ENCODE measurements at regions not wholly inside any gene's neighbourhood (a gene's known extent, or its start where the extent isn't known, plus 50 kb on each side); places are given as distances from the start of the nearest gene placed in this dataset.

- H3K4me3 ChIP-seq (ENCODE audit: low read depth in 1 of 2, low read length in 2 of 2) = no peak overlapping the region
- no peaks in the 10 kb centered on the region for H3K9me3 ChIP-seq (ENCODE audit: control insufficient read depth in 2 of 2, insufficient read depth in 1 of 2, low read depth in 1 of 2, low read length in 1 of 2)
- H3K27me3 ChIP-seq (ENCODE audit: control insufficient read depth in 1 of 2, insufficient read depth in 2 of 2, low read length in 2 of 2) = no peaks in the 10 kb centered on the region
- 84% methylated on average over 5 of the region's 5 CpGs for WGBS, 2 donors
- no peaks in the 10 kb centered on the region for H3K4me1 ChIP-seq (ENCODE audit: control insufficient read depth in 2 of 2, insufficient read depth in 2 of 2, low read length in 1 of 2)
- H3K27ac ChIP-seq (ENCODE audit: low read depth in 2 of 2, low read length in 1 of 2) = no peak overlapping the region
- H3K36me3 ChIP-seq (ENCODE audit: control insufficient read depth in 2 of 2, insufficient read depth in 2 of 2, low read length in 1 of 2) = no peaks in the 10 kb centered on the region
Observed at GRCh38 chr2:217466805-217467204, 536.0 kb downstream of the TNS1 start.

GRCh38 chr2:217466104-217466503 lies 536.7 kb downstream of the TNS1 start:
- Histone ChIP-seq H3K9me3 (ENCODE audit: control insufficient read depth in 2 of 2, insufficient read depth in 1 of 2, low read depth in 1 of 2, low read length in 1 of 2) (no peaks in the 10 kb centered on the region), H3K4me3 (ENCODE audit: low read depth in 1 of 2, low read length in 2 of 2) (no peak overlapping the region), H3K4me1 (ENCODE audit: control insufficient read depth in 2 of 2, insufficient read depth in 2 of 2, low read length in 1 of 2) (no peaks in the 10 kb centered on the region), H3K27me3 (ENCODE audit: control insufficient read depth in 1 of 2, insufficient read depth in 2 of 2, low read length in 2 of 2) (no peaks in the 10 kb centered on the region), H3K27ac (ENCODE audit: low read depth in 2 of 2, low read length in 1 of 2) (no peak overlapping the region), H3K36me3 (ENCODE audit: control insufficient read depth in 2 of 2, insufficient read depth in 2 of 2, low read length in 1 of 2) (no peaks in the 10 kb centered on the region)
- 92 to 94% methylated on average over 4 of the region's 4 CpGs for WGBS, 2 donors

- no peaks in the 10 kb centered on the region for H3K27me3 ChIP-seq (ENCODE audit: control insufficient read depth in 1 of 2, insufficient read depth in 2 of 2, low read length in 2 of 2)
- no peak overlapping the region for H3K27ac ChIP-seq (ENCODE audit: low read depth in 2 of 2, low read length in 1 of 2)
- 69 to 93% methylated on average over 2 of the region's 2 CpGs for WGBS, 2 donors
- H3K4me3 ChIP-seq (ENCODE audit: low read depth in 1 of 2, low read length in 2 of 2) = no peak overlapping the region
- H3K4me1 ChIP-seq (ENCODE audit: control insufficient read depth in 2 of 2, insufficient read depth in 2 of 2, low read length in 1 of 2) = no peaks in the 10 kb centered on the region
- H3K9me3 ChIP-seq (ENCODE audit: control insufficient read depth in 2 of 2, insufficient read depth in 1 of 2, low read depth in 1 of 2, low read length in 1 of 2) = no peaks in the 10 kb centered on the region
- no peaks in the 10 kb centered on the region for H3K36me3 ChIP-seq (ENCODE audit: control insufficient read depth in 2 of 2, insufficient read depth in 2 of 2, low read length in 1 of 2)
Observed at GRCh38 chr2:217465100-217465499, 537.7 kb downstream of the TNS1 start.

- Histone ChIP-seq H3K36me3 (ENCODE audit: control insufficient read depth in 2 of 2, insufficient read depth in 2 of 2, low read length in 1 of 2) (no peaks in the 10 kb centered on the region), H3K27me3 (ENCODE audit: control insufficient read depth in 1 of 2, insufficient read depth in 2 of 2, low read length in 2 of 2) (no peaks in the 10 kb centered on the region), H3K4me1 (ENCODE audit: control insufficient read depth in 2 of 2, insufficient read depth in 2 of 2, low read length in 1 of 2) (no peaks in the 10 kb centered on the region), H3K9me3 (ENCODE audit: control insufficient read depth in 2 of 2, insufficient read depth in 1 of 2, low read depth in 1 of 2, low read length in 1 of 2) (no peaks in the 10 kb centered on the region), H3K27ac (ENCODE audit: low read depth in 2 of 2, low read length in 1 of 2) (no peak overlapping the region), H3K4me3 (ENCODE audit: low read depth in 1 of 2, low read length in 2 of 2) (no peak overlapping the region)
- 94 to 98% methylated on average over 2 of the region's 2 CpGs for WGBS, 2 donors
Observed at GRCh38 chr2:217463402-217464075, 539.3 kb downstream of the TNS1 start.

- no peaks in the 10 kb centered on the region for H3K4me1 ChIP-seq (ENCODE audit: control insufficient read depth in 2 of 2, insufficient read depth in 2 of 2, low read length in 1 of 2)
- no peak overlapping the region for H3K27ac ChIP-seq (ENCODE audit: low read depth in 2 of 2, low read length in 1 of 2)
- 52 to 56% methylated on average over 2 of the region's 2 CpGs for WGBS, 2 donors
- no peaks in the 10 kb centered on the region for H3K27me3 ChIP-seq (ENCODE audit: control insufficient read depth in 1 of 2, insufficient read depth in 2 of 2, low read length in 2 of 2)
- no peaks in the 10 kb centered on the region for H3K9me3 ChIP-seq (ENCODE audit: control insufficient read depth in 2 of 2, insufficient read depth in 1 of 2, low read depth in 1 of 2, low read length in 1 of 2)
- no peaks in the 10 kb centered on the region for H3K36me3 ChIP-seq (ENCODE audit: control insufficient read depth in 2 of 2, insufficient read depth in 2 of 2, low read length in 1 of 2)
- H3K4me3 ChIP-seq (ENCODE audit: low read depth in 1 of 2, low read length in 2 of 2) = no peak overlapping the region
Observed at GRCh38 chr2:217462121-217462520, 540.7 kb downstream of the TNS1 start.

- H3K27me3 ChIP-seq (ENCODE audit: control insufficient read depth in 1 of 2, insufficient read depth in 2 of 2, low read length in 2 of 2) = no peaks in the 10 kb centered on the region
- H3K9me3 ChIP-seq (ENCODE audit: control insufficient read depth in 2 of 2, insufficient read depth in 1 of 2, low read depth in 1 of 2, low read length in 1 of 2) = no peaks in the 10 kb centered on the region
- no peaks in the 10 kb centered on the region for H3K4me1 ChIP-seq (ENCODE audit: control insufficient read depth in 2 of 2, insufficient read depth in 2 of 2, low read length in 1 of 2)
- 66 to 74% methylated on average over 4 of the region's 4 CpGs for WGBS, 2 donors
- H3K36me3 ChIP-seq (ENCODE audit: control insufficient read depth in 2 of 2, insufficient read depth in 2 of 2, low read length in 1 of 2) = no peaks in the 10 kb centered on the region
- no peak overlapping the region for H3K27ac ChIP-seq (ENCODE audit: low read depth in 2 of 2, low read length in 1 of 2)
- H3K4me3 ChIP-seq (ENCODE audit: low read depth in 1 of 2, low read length in 2 of 2) = no peak overlapping the region
Observed at GRCh38 chr2:217461674-217462073, 541.1 kb downstream of the TNS1 start.

- WGBS, 2 donors = 86 to 88% methylated on average over 5 of the region's 5 CpGs
- H3K27ac ChIP-seq (ENCODE audit: low read depth in 2 of 2, low read length in 1 of 2) = no peak overlapping the region
- no peaks in the 10 kb centered on the region for H3K4me1 ChIP-seq (ENCODE audit: control insufficient read depth in 2 of 2, insufficient read depth in 2 of 2, low read length in 1 of 2)
- H3K36me3 ChIP-seq (ENCODE audit: control insufficient read depth in 2 of 2, insufficient read depth in 2 of 2, low read length in 1 of 2) = no peaks in the 10 kb centered on the region
- H3K27me3 ChIP-seq (ENCODE audit: control insufficient read depth in 1 of 2, insufficient read depth in 2 of 2, low read length in 2 of 2) = no peaks in the 10 kb centered on the region
- H3K9me3 ChIP-seq (ENCODE audit: control insufficient read depth in 2 of 2, insufficient read depth in 1 of 2, low read depth in 1 of 2, low read length in 1 of 2) = no peaks in the 10 kb centered on the region
- H3K4me3 ChIP-seq (ENCODE audit: low read depth in 1 of 2, low read length in 2 of 2) = no peak overlapping the region
Observed at GRCh38 chr2:217459680-217460405, 543.0 kb downstream of the TNS1 start.

- H3K36me3 ChIP-seq (ENCODE audit: control insufficient read depth in 2 of 2, insufficient read depth in 2 of 2, low read length in 1 of 2) = no peaks in the 10 kb centered on the region
- no peaks in the 10 kb centered on the region for H3K9me3 ChIP-seq (ENCODE audit: control insufficient read depth in 2 of 2, insufficient read depth in 1 of 2, low read depth in 1 of 2, low read length in 1 of 2)
- H3K27me3 ChIP-seq (ENCODE audit: control insufficient read depth in 1 of 2, insufficient read depth in 2 of 2, low read length in 2 of 2) = no peaks in the 10 kb centered on the region
- H3K4me3 ChIP-seq (ENCODE audit: low read depth in 1 of 2, low read length in 2 of 2) = no peak overlapping the region
- H3K27ac ChIP-seq (ENCODE audit: low read depth in 2 of 2, low read length in 1 of 2) = no peak overlapping the region
- no peaks in the 10 kb centered on the region for H3K4me1 ChIP-seq (ENCODE audit: control insufficient read depth in 2 of 2, insufficient read depth in 2 of 2, low read length in 1 of 2)
- 89 to 93% methylated on average over 2 of the region's 2 CpGs for WGBS, 2 donors
Observed at GRCh38 chr2:217459016-217459415, 543.8 kb downstream of the TNS1 start.

GRCh38 chr2:217456016-217456415 lies 546.8 kb downstream of the TNS1 start:
- Histone ChIP-seq H3K4me1 (ENCODE audit: control insufficient read depth in 2 of 2, insufficient read depth in 2 of 2, low read length in 1 of 2) (no peaks in the 10 kb centered on the region), H3K27ac (ENCODE audit: low read depth in 2 of 2, low read length in 1 of 2) (no peak overlapping the region), H3K9me3 (ENCODE audit: control insufficient read depth in 2 of 2, insufficient read depth in 1 of 2, low read depth in 1 of 2, low read length in 1 of 2) (no peaks in the 10 kb centered on the region), H3K36me3 (ENCODE audit: control insufficient read depth in 2 of 2, insufficient read depth in 2 of 2, low read length in 1 of 2) (no peaks in the 10 kb centered on the region), H3K4me3 (ENCODE audit: low read depth in 1 of 2, low read length in 2 of 2) (no peak overlapping the region), H3K27me3 (ENCODE audit: control insufficient read depth in 1 of 2, insufficient read depth in 2 of 2, low read length in 2 of 2) (no peaks in the 10 kb centered on the region)
- 55 to 70% methylated on average over 2 of the region's 2 CpGs for WGBS, 2 donors

- Histone ChIP-seq H3K4me1 (ENCODE audit: control insufficient read depth in 2 of 2, insufficient read depth in 2 of 2, low read length in 1 of 2) (no peaks in the 10 kb centered on the region), H3K36me3 (ENCODE audit: control insufficient read depth in 2 of 2, insufficient read depth in 2 of 2, low read length in 1 of 2) (no peaks in the 10 kb centered on the region), H3K27ac (ENCODE audit: low read depth in 2 of 2, low read length in 1 of 2) (no peak overlapping the region), H3K4me3 (ENCODE audit: low read depth in 1 of 2, low read length in 2 of 2) (no peak overlapping the region), H3K27me3 (ENCODE audit: control insufficient read depth in 1 of 2, insufficient read depth in 2 of 2, low read length in 2 of 2) (no peaks in the 10 kb centered on the region), H3K9me3 (ENCODE audit: control insufficient read depth in 2 of 2, insufficient read depth in 1 of 2, low read depth in 1 of 2, low read length in 1 of 2) (no peaks in the 10 kb centered on the region)
- WGBS, 2 donors = 89 to 93% methylated on average over 1 of the region's 1 CpG
Observed at GRCh38 chr2:217452928-217453327, 549.9 kb downstream of the TNS1 start.
